Activated T-cell treated with anti-CD3 and anti-CD28 coated beads, Interleukin-2, amount 50 U/mL, for 72 hours (primary cell): ENCODE measurements at regions not wholly inside any gene's neighbourhood (a gene's known extent, or its start where the extent isn't known, plus 50 kb on each side); places are given as distances from the start of the nearest gene placed in this dataset.

Experiments used
- ATAC-seq, 2 donors: fragments of 150-1000 bp; cut with Tn5 transposase; replicated peaks in 1 of 2; 2 replicates each; pipeline ENCODE4 v1.10.0; 2021; ENCODE audit warnings: moderate library complexity in 2 of 2, mild to moderate bottlenecking in 1 of 2
- DNase-seq, 2 donors: peaks; one replicate each; pipeline ENCODE4 v3.0.0; 2021 to 2022; ENCODE audit warnings: mixed read lengths in 1 of 2
- H3K27ac Mint-ChIP-seq: one replicate; pipeline ENCODE4 v1.8.0; 2022; ENCODE audit warnings: mild to moderate bottlenecking, moderate library complexity, mixed read lengths
- H3K27me3 Mint-ChIP-seq: one replicate; pipeline ENCODE4 v1.8.0; 2022; ENCODE audit warnings: low read depth, mixed read lengths
- H3K36me3 Mint-ChIP-seq, 2 donors: one replicate each; pipeline ENCODE4 v1.8.0; 2022; ENCODE audit warnings: mixed read lengths in 2 of 2, mild to moderate bottlenecking in 1 of 2; ENCODE audit not compliant: insufficient read depth in 2 of 2
- H3K4me1 Mint-ChIP-seq: one replicate; pipeline ENCODE4 v1.8.0; 2022; ENCODE audit warnings: low read depth, mixed read lengths
- H3K4me3 Mint-ChIP-seq, 2 donors: one replicate each; pipeline ENCODE4 v1.8.0; 2022; ENCODE audit warnings: mild to moderate bottlenecking in 2 of 2, mixed read lengths in 2 of 2, moderate library complexity in 2 of 2
- H3K9me3 Mint-ChIP-seq, 2 donors: one replicate each; pipeline ENCODE4 v1.8.0; 2022; ENCODE audit warnings: mixed read lengths in 2 of 2

GRCh38 chr2:125867908-125868307 lies 788.0 kb upstream of the GYPC start:
- no peaks in the 10 kb centered on the region for H3K27me3 Mint-ChIP-seq
- H3K27ac Mint-ChIP-seq, result no peak overlapping the region
- DNase-seq (no peak), ATAC-seq (no peak)
- no peak overlapping the region for H3K4me3 Mint-ChIP-seq
- peaks cover 0 to 3% of the 10 kb centered on the region in 2 donors for H3K9me3 Mint-ChIP-seq
- no peaks in the 10 kb centered on the region for H3K4me1 Mint-ChIP-seq
- H3K36me3 Mint-ChIP-seq, result no peaks in the 10 kb centered on the region

- Mint-ChIP-seq H3K4me1 (no peaks in the 10 kb centered on the region), H3K4me3 (no peak overlapping the region), H3K27me3 (no peaks in the 10 kb centered on the region), H3K36me3 (no peaks in the 10 kb centered on the region), H3K9me3 (no peaks in the 10 kb centered on the region), H3K27ac (no peak overlapping the region)
- DNase-seq (no peak), ATAC-seq (no peak)
Observed at GRCh38 chr2:125870264-125870663, 785.7 kb upstream of the GYPC start.

GRCh38 chr2:125870746-125871145 lies 785.2 kb upstream of the GYPC start:
- no peaks in the 10 kb centered on the region for H3K27me3 Mint-ChIP-seq
- no peaks in the 10 kb centered on the region for H3K4me1 Mint-ChIP-seq
- H3K4me3 Mint-ChIP-seq, result no peak overlapping the region
- no peak overlapping the region for H3K27ac Mint-ChIP-seq
- DNase-seq (no peak), ATAC-seq (no peak)
- no peaks in the 10 kb centered on the region for H3K36me3 Mint-ChIP-seq
- no peaks in the 10 kb centered on the region for H3K9me3 Mint-ChIP-seq

GRCh38 chr2:125874564-125874963 lies 781.4 kb upstream of the GYPC start:
- DNase-seq, result no peak
- ATAC-seq, result no peak
- H3K4me3 Mint-ChIP-seq, result no peak overlapping the region
- no peaks in the 10 kb centered on the region for H3K36me3 Mint-ChIP-seq
- no peaks in the 10 kb centered on the region for H3K4me1 Mint-ChIP-seq
- H3K27ac Mint-ChIP-seq, result no peak overlapping the region
- no peaks in the 10 kb centered on the region for H3K27me3 Mint-ChIP-seq
- H3K9me3 Mint-ChIP-seq, result no peaks in the 10 kb centered on the region

- H3K4me1 Mint-ChIP-seq, result no peaks in the 10 kb centered on the region
- H3K27ac Mint-ChIP-seq, result no peak overlapping the region
- H3K9me3 Mint-ChIP-seq, result peaks cover 7 to 10% of the 10 kb centered on the region in 2 donors
- DNase-seq, result no peak
- no peak for ATAC-seq
- H3K36me3 Mint-ChIP-seq, result peaks cover 0 to 3% of the 10 kb centered on the region in 2 donors
- H3K27me3 Mint-ChIP-seq, result no peaks in the 10 kb centered on the region
- H3K4me3 Mint-ChIP-seq, result no peak overlapping the region
Observed at GRCh38 chr2:125885340-125885739, 770.6 kb upstream of the GYPC start.

- Mint-ChIP-seq H3K36me3 (peaks cover 0 to 3% of the 10 kb centered on the region in 2 donors), H3K4me3 (no peak overlapping the region), H3K27ac (no peak overlapping the region), H3K9me3 (peaks cover 7 to 10% of the 10 kb centered on the region in 2 donors), H3K4me1 (no peaks in the 10 kb centered on the region), H3K27me3 (no peaks in the 10 kb centered on the region)
- DNase-seq (no peak), ATAC-seq (no peak)
Observed at GRCh38 chr2:125886153-125886552, 769.8 kb upstream of the GYPC start.

GRCh38 chr2:125901278-125901677 lies 754.7 kb upstream of the GYPC start:
- H3K4me1 Mint-ChIP-seq, result no peaks in the 10 kb centered on the region
- H3K9me3 Mint-ChIP-seq, result peaks cover 7 to 12% of the 10 kb centered on the region in 2 donors
- no peaks in the 10 kb centered on the region for H3K27me3 Mint-ChIP-seq
- DNase-seq (no peak), ATAC-seq (no peak)
- H3K4me3 Mint-ChIP-seq, result no peak overlapping the region
- peaks cover 0 to 6% of the 10 kb centered on the region in 2 donors for H3K36me3 Mint-ChIP-seq
- H3K27ac Mint-ChIP-seq, result no peak overlapping the region

GRCh38 chr2:125925891-125926546 lies 729.9 kb upstream of the GYPC start:
- Mint-ChIP-seq H3K27me3 (no peaks in the 10 kb centered on the region), H3K9me3 (peaks cover 0 to 2% of the 10 kb centered on the region in 2 donors), H3K36me3 (no peaks in the 10 kb centered on the region), H3K27ac (no peak overlapping the region), H3K4me3 (no peak overlapping the region), H3K4me1 (no peaks in the 10 kb centered on the region)
- no peak for DNase-seq
- ATAC-seq, result no peak

- Mint-ChIP-seq H3K36me3 (peaks cover 0 to 1% of the 10 kb centered on the region in 2 donors), H3K9me3 (peaks cover 2 to 7% of the 10 kb centered on the region in 2 donors), H3K27ac (no peak overlapping the region)
Observed at GRCh38 chr2:125935559-125935958, 720.4 kb upstream of the GYPC start.

GRCh38 chr2:125942585-125943424 lies 713.2 kb upstream of the GYPC start:
- H3K27me3 Mint-ChIP-seq, result no peaks in the 10 kb centered on the region
- no peak overlapping the region for H3K27ac Mint-ChIP-seq
- no peak for DNase-seq
- H3K4me1 Mint-ChIP-seq, result no peaks in the 10 kb centered on the region
- peaks cover 12 to 13% of the 10 kb centered on the region in 2 donors for H3K9me3 Mint-ChIP-seq
- ATAC-seq, result no peak
- no peak overlapping the region for H3K4me3 Mint-ChIP-seq
- H3K36me3 Mint-ChIP-seq, result peaks cover 2 to 3% of the 10 kb centered on the region in 2 donors

More at GRCh38 chr2:125935559-125935958, 720.4 kb upstream of the GYPC start:
- no peak for ATAC-seq
- Mint-ChIP-seq H3K4me3 (no peak overlapping the region), H3K4me1 (no peaks in the 10 kb centered on the region), H3K27me3 (no peaks in the 10 kb centered on the region)
- no peak for DNase-seq

GRCh38 chr2:125959047-125959446 lies 696.9 kb upstream of the GYPC start:
- Mint-ChIP-seq H3K4me1 (no peaks in the 10 kb centered on the region), H3K9me3 (peaks cover 0 to 3% of the 10 kb centered on the region in 2 donors), H3K36me3 (peaks cover 0 to 2% of the 10 kb centered on the region in 2 donors), H3K4me3 (no peak overlapping the region), H3K27ac (no peak overlapping the region), H3K27me3 (no peaks in the 10 kb centered on the region)
- DNase-seq (no peak), ATAC-seq (no peak)

- no peaks in the 10 kb centered on the region for H3K4me1 Mint-ChIP-seq
- H3K27me3 Mint-ChIP-seq, result no peaks in the 10 kb centered on the region
- peaks cover 0 to under 1% of the 10 kb centered on the region in 2 donors for H3K9me3 Mint-ChIP-seq
- no peaks in the 10 kb centered on the region for H3K36me3 Mint-ChIP-seq
- no peak overlapping the region for H3K4me3 Mint-ChIP-seq
- no peak overlapping the region for H3K27ac Mint-ChIP-seq
- ATAC-seq (no peak), DNase-seq (no peak)
Observed at GRCh38 chr2:125961739-125962138, 694.2 kb upstream of the GYPC start.

- Mint-ChIP-seq H3K27ac (no peak overlapping the region), H3K9me3 (peaks cover 0 to 4% of the 10 kb centered on the region in 2 donors), H3K36me3 (no peaks in the 10 kb centered on the region), H3K4me1 (no peaks in the 10 kb centered on the region), H3K4me3 (no peak overlapping the region), H3K27me3 (no peaks in the 10 kb centered on the region)
- ATAC-seq (no peak), DNase-seq (no peak)
Observed at GRCh38 chr2:125979886-125980285, 676.1 kb upstream of the GYPC start.
